Fibroblast of the aortic adventitia (primary cell): ENCODE measurements at regions not wholly inside any gene's neighbourhood (a gene's known extent, or its start where the extent isn't known, plus 50 kb on each side); places are given as distances from the start of the nearest gene placed in this dataset.

ENCODE experiments used
- DNase-seq: peaks from one replicate; pipeline ENCODE4 v3.0.0-alpha.2; 2010; ENCODE audit warnings: low read depth
- H3K4me3 ChIP-seq: 2 replicates; pipeline ENCODE4 v1.5.1; 2011; ENCODE audit warnings: low read depth, mild to moderate bottlenecking, control low read depth, low read length, moderate library complexity
- CTCF ChIP-seq: IDR thresholded peaks from 2 replicates; pipeline ENCODE4 v1.5.1; 2011; ENCODE audit warnings: mild to moderate bottlenecking, low read length, control low read depth, inconsistent platforms; ENCODE audit not compliant: insufficient read depth

- no peak for DNase-seq
- no peak overlapping the region for H3K4me3 ChIP-seq
- no peak for TF ChIP-seq CTCF
Observed at GRCh38 chr3:78273326-78273725, 1233.4 kb downstream of the ROBO2 start.

- no peak for TF ChIP-seq CTCF
- DNase-seq: no peak
Observed at GRCh38 chr3:78274475-78275065, 1234.7 kb downstream of the ROBO2 start.

GRCh38 chr3:78275420-78275852, 1235.5 kb downstream of the ROBO2 start:
- no peak for TF ChIP-seq CTCF
- DNase-seq: no peak
- H3K4me3 ChIP-seq: no peak overlapping the region

More at GRCh38 chr3:78274475-78275065, 1234.7 kb downstream of the ROBO2 start:
- H3K4me3 ChIP-seq: no peak overlapping the region

GRCh38 chr3:78277220-78277619, 1237.3 kb downstream of the ROBO2 start:
- H3K4me3 ChIP-seq: no peak overlapping the region
- TF ChIP-seq CTCF: no peak
- no peak for DNase-seq

GRCh38 chr3:78277801-78278200, 1237.9 kb downstream of the ROBO2 start:
- no peak for DNase-seq
- TF ChIP-seq CTCF: no peak
- no peak overlapping the region for H3K4me3 ChIP-seq

GRCh38 chr3:78279091-78279490, 1239.2 kb downstream of the ROBO2 start:
- H3K4me3 ChIP-seq: no peak overlapping the region
- no peak for DNase-seq
- TF ChIP-seq CTCF: no peak

GRCh38 chr3:78281381-78281780, 1241.5 kb downstream of the ROBO2 start:
- TF ChIP-seq CTCF: no peak
- DNase-seq: no peak
- no peak overlapping the region for H3K4me3 ChIP-seq
